ENCODE measurements at regions not wholly inside any gene's neighbourhood (a gene's known extent, or its start where the extent isn't known, plus 50 kb on each side); places are given as distances from the start of the nearest gene placed in this dataset.

DNA sequence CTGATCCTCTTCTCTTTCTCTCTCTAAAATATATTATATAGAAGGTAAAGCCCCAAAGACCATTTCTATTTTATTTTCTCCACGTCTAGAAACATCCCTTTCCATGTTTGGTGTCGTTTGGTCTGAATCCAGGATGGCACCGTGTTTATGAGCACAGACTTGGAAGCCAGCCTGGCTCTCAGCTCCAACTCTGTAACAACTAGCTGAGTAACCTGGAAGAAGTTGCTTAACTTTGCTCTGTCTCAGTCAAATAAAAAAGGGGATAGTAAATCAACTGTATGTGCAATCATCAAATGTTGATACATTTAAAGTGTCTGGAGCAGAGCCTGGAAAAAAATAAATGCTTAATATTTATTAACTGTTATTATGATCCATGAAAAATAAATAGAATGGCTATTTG is 249.8 kb upstream of the MAF start:
- Mint-ChIP-seq H3K36me3 (no peaks in the 10 kb centered on the region), H3K4me3 (no peak overlapping the region), H3K9me3 (peaks cover 34% of the 10 kb centered on the region), H3K4me1 (peaks cover 15% of the 10 kb centered on the region), H3K27me3 (ENCODE audit: low read depth) (peaks cover 3% of the 10 kb centered on the region), H3K27ac (no peak overlapping the region)
- TF ChIP-seq, protein P1, sequence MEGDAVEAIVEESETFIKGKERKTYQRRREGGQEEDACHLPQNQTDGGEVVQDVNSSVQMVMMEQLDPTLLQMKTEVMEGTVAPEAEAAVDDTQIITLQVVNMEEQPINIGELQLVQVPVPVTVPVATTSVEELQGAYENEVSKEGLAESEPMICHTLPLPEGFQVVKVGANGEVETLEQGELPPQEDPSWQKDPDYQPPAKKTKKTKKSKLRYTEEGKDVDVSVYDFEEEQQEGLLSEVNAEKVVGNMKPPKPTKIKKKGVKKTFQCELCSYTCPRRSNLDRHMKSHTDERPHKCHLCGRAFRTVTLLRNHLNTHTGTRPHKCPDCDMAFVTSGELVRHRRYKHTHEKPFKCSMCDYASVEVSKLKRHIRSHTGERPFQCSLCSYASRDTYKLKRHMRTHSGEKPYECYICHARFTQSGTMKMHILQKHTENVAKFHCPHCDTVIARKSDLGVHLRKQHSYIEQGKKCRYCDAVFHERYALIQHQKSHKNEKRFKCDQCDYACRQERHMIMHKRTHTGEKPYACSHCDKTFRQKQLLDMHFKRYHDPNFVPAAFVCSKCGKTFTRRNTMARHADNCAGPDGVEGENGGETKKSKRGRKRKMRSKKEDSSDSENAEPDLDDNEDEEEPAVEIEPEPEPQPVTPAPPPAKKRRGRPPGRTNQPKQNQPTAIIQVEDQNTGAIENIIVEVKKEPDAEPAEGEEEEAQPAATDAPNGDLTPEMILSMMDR (IDR thresholded peaks at IDR 0.05; ENCODE audit: unreplicated experiment) = no peak
- no peak for DNase-seq (ENCODE audit: low spot score in 2 of 2, unreplicated experiment in 2 of 2)

DNA sequence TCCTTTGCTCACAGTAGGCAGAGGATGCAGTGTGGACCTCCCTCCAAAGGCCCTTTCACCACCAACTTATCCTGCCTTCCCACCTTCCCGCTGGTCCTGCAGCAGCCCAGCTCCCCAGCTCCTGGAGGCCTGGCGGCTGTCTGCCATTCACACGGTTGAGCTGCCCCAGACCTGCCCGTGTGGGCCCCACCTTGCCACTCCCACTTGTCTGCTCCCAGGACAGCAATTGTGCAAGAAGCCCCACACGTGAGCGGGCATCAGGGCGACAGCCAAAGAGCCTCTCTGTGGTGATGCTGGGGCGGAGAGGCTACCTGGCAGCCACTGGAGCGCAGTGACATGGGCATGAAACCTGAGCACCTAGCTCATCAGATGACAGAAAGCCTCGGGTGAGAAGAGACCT is 248.6 kb upstream of the MAF start:
- Mint-ChIP-seq H3K9me3 (peaks cover 21% of the 10 kb centered on the region), H3K27me3 (ENCODE audit: low read depth) (peaks cover 3% of the 10 kb centered on the region), H3K27ac (no peak overlapping the region), H3K36me3 (no peaks in the 10 kb centered on the region), H3K4me1 (peaks cover 15% of the 10 kb centered on the region), H3K4me3 (no peak overlapping the region)
- TF ChIP-seq, protein P1 (IDR thresholded peaks at IDR 0.05; ENCODE audit: unreplicated experiment) = no peak
- DNase-seq (ENCODE audit: low spot score in 2 of 2, unreplicated experiment in 2 of 2) = no peak

GRCh38 chr16:79848719-79849118 is 248.2 kb upstream of the MAF start:
- DNase-seq (ENCODE audit: low spot score in 2 of 2, unreplicated experiment in 2 of 2) = no peak
- TF ChIP-seq, protein P1 (IDR thresholded peaks at IDR 0.05; ENCODE audit: unreplicated experiment) = no peak
- H3K36me3 Mint-ChIP-seq = no peaks in the 10 kb centered on the region

DNA sequence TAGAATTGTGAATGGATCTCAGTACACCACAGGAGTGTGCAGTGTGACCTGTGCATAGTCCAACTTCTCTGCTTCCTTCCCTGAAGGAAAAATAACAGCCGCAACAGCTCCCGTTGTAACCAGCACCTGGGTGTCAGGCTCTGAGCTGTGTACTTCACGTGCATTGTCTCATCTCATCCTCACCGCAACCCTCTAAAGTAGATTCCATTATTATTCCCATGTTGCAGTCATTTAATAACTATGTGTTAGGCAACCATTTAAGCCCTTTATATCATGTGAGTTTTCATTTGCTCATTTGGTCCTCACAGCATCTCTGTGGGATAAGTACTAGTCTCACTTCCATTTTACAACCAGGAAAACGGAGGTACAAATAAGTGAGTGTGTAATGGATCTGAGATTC is 247.0 kb upstream of the MAF start:
- Mint-ChIP-seq H3K9me3 (peaks cover 9% of the 10 kb centered on the region), H3K36me3 (no peaks in the 10 kb centered on the region)
- TF ChIP-seq, protein P1 (IDR thresholded peaks at IDR 0.05; ENCODE audit: unreplicated experiment) = no peak

More at GRCh38 chr16:79848719-79849118, 248.2 kb upstream of the MAF start:
- H3K9me3 Mint-ChIP-seq = peaks cover 19% of the 10 kb centered on the region
- H3K4me3 Mint-ChIP-seq = no peak overlapping the region
- H3K27ac Mint-ChIP-seq = no peak overlapping the region
- H3K27me3 Mint-ChIP-seq (ENCODE audit: low read depth) = peaks cover 4% of the 10 kb centered on the region
- peaks cover 15% of the 10 kb centered on the region for H3K4me1 Mint-ChIP-seq

DNA sequence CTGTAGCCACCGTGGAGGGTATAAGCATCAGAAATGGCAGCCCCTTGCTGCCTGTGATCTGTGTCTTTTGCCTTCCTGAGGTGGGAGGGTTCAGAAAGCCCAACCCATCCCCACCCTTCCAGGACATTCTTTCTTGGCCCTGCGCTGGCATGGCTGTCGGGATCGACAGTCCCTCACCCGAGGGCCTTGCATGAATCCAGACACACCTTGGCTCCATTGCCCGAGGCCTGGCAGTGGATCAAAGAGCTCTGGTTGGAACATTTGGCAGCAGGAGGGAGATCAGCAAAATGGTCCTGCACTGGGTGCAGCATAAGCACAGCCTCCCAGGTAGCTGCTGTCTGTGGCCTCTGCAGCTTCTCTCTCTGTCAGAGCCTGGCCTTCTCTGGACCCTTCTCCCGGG is 246.6 kb upstream of the MAF start:
- no peak overlapping the region for H3K4me3 Mint-ChIP-seq
- no peak overlapping the region for H3K27ac Mint-ChIP-seq
- no peaks in the 10 kb centered on the region for H3K36me3 Mint-ChIP-seq
- peaks cover 5% of the 10 kb centered on the region for H3K27me3 Mint-ChIP-seq (ENCODE audit: low read depth)
- peaks cover 5% of the 10 kb centered on the region for H3K9me3 Mint-ChIP-seq
- DNase-seq (ENCODE audit: low spot score in 2 of 2, unreplicated experiment in 2 of 2) = no peak
- H3K4me1 Mint-ChIP-seq = peaks cover 15% of the 10 kb centered on the region
- TF ChIP-seq, protein P1 (IDR thresholded peaks at IDR 0.05; ENCODE audit: unreplicated experiment) = no peak

More for the DNA sequence above, 247.0 kb upstream of the MAF start:
- DNase-seq (ENCODE audit: low spot score in 2 of 2, unreplicated experiment in 2 of 2) = no peak
- Mint-ChIP-seq H3K27ac (no peak overlapping the region), H3K4me3 (no peak overlapping the region), H3K27me3 (ENCODE audit: low read depth) (peaks cover 5% of the 10 kb centered on the region), H3K4me1 (peaks cover 15% of the 10 kb centered on the region)

GRCh38 chr16:79845734-79846135 is 245.2 kb upstream of the MAF start:
- H3K4me1 Mint-ChIP-seq = peaks cover 17% of the 10 kb centered on the region
- no peak overlapping the region for H3K4me3 Mint-ChIP-seq
- no peak overlapping the region for H3K27ac Mint-ChIP-seq
- TF ChIP-seq, protein P1 (IDR thresholded peaks at IDR 0.05; ENCODE audit: unreplicated experiment) = no peak
- DNase-seq (ENCODE audit: low spot score in 2 of 2, unreplicated experiment in 2 of 2) = no peak
- no peaks in the 10 kb centered on the region for H3K36me3 Mint-ChIP-seq
- H3K27me3 Mint-ChIP-seq (ENCODE audit: low read depth) = peaks cover 8% of the 10 kb centered on the region
- no peaks in the 10 kb centered on the region for H3K9me3 Mint-ChIP-seq
